Liver (tissue), 2 donors: ENCODE measurements at regions not wholly inside any gene's neighbourhood (a gene's known extent, or its start where the extent isn't known, plus 50 kb on each side); places are given as distances from the start of the nearest gene placed in this dataset.

Experiments
- CTCF ChIP-seq: fragments of 150-350 bp; IDR thresholded peaks from 2 replicates; pipeline ENCODE4 v1.5.1; 2017; ENCODE audit warnings: improper control_type of control experiment, low read depth, low read length; ENCODE audit not compliant: missing input control
- YY1 ChIP-seq: IDR thresholded peaks from 2 replicates; pipeline ENCODE4 v1.6.1; 2016; ENCODE audit warnings: antibody characterized with exemption, mild to moderate bottlenecking
- TF ChIP-seq, protein P1 (sequence below): IDR thresholded peaks from 2 replicates; pipeline ENCODE4 v1.6.1; 2016; ENCODE audit warnings: antibody characterized with exemption
- donor health status: healthy.

GRCh38 chr11:128323381-128323780 lies 264.0 kb downstream of the ETS1 start:
- TF ChIP-seq YY1: no peak
- TF ChIP-seq CTCF: no peak
- TF ChIP-seq, protein P1, sequence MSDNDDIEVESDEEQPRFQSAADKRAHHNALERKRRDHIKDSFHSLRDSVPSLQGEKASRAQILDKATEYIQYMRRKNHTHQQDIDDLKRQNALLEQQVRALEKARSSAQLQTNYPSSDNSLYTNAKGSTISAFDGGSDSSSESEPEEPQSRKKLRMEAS: no peak
